ENCODE measurements at regions not wholly inside any gene's neighbourhood (a gene's known extent, or its start where the extent isn't known, plus 50 kb on each side); places are given as distances from the start of the nearest gene placed in this dataset.

GRCh38 chr10:124224331-124225028 is 131.1 kb upstream of the CHST15 start:
- TF ChIP-seq CTCF (conservative IDR thresholded peaks at IDR 0.05; ENCODE audit: low read depth, low read length), result no peak
- DNase-seq (ENCODE audit: low read depth), result no peak
- H3K4me3 ChIP-seq (ENCODE audit: low read length), result no peak overlapping the region

GRCh38 chr10:124223711-124224085 is 130.3 kb upstream of the CHST15 start:
- no peak for TF ChIP-seq CTCF (conservative IDR thresholded peaks at IDR 0.05; ENCODE audit: low read depth, low read length)
- DNase-seq (ENCODE audit: low read depth), result no peak
- no peak overlapping the region for H3K4me3 ChIP-seq (ENCODE audit: low read length)

GRCh38 chr10:124222988-124223710 is 129.8 kb upstream of the CHST15 start:
- no peak overlapping the region for H3K4me3 ChIP-seq (ENCODE audit: low read length)
- no peak for TF ChIP-seq CTCF (conservative IDR thresholded peaks at IDR 0.05; ENCODE audit: low read depth, low read length)
- no peak for DNase-seq (ENCODE audit: low read depth)

GRCh38 chr10:124222318-124222987 is 129.1 kb upstream of the CHST15 start:
- DNase-seq (ENCODE audit: low read depth), result no peak
- no peak for TF ChIP-seq CTCF (conservative IDR thresholded peaks at IDR 0.05; ENCODE audit: low read depth, low read length)
- no peak overlapping the region for H3K4me3 ChIP-seq (ENCODE audit: low read length)

GRCh38 chr10:124221356-124222317 is 128.2 kb upstream of the CHST15 start:
- no peak for TF ChIP-seq CTCF (conservative IDR thresholded peaks at IDR 0.05; ENCODE audit: low read depth, low read length)
- DNase-seq (ENCODE audit: low read depth), result no peak

GRCh38 chr10:124220971-124221355 is 127.6 kb upstream of the CHST15 start:
- TF ChIP-seq CTCF (conservative IDR thresholded peaks at IDR 0.05; ENCODE audit: low read depth, low read length), result no peak
- no peak overlapping the region for H3K4me3 ChIP-seq (ENCODE audit: low read length)
- no peak for DNase-seq (ENCODE audit: low read depth)

More at GRCh38 chr10:124221356-124222317, 128.2 kb upstream of the CHST15 start:
- no peak overlapping the region for H3K4me3 ChIP-seq (ENCODE audit: low read length)

Data from retinal pigment epithelial cell (primary cell).